ENCODE measurements at regions not wholly inside any gene's neighbourhood (a gene's known extent, or its start where the extent isn't known, plus 50 kb on each side); places are given as distances from the start of the nearest gene placed in this dataset.

DNA sequence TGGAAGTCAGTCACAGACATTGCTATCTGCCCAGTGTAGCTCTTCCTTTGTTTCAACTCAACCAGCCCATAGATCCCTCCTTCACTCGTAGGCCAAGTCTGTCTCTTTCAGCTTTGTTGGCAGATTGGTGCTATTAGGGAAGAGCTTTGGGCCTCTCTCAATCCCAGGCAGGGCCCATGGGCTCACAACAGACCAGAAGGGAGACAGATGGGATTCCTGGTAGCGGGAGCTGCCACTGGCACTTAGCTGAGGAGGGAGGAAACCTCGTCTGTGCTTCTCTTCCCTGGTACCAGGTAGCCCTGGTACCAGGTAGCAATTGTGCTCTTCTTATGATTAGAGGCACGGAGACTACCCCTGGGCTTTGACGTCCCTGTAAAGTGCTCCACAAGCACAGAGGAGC, 592.0 kb downstream of the TYW1 start:
- peaks cover 13% of the 10 kb centered on the region for H3K9me3 Mint-ChIP-seq (ENCODE audit: unreplicated experiment)
- TF ChIP-seq, protein P1, sequence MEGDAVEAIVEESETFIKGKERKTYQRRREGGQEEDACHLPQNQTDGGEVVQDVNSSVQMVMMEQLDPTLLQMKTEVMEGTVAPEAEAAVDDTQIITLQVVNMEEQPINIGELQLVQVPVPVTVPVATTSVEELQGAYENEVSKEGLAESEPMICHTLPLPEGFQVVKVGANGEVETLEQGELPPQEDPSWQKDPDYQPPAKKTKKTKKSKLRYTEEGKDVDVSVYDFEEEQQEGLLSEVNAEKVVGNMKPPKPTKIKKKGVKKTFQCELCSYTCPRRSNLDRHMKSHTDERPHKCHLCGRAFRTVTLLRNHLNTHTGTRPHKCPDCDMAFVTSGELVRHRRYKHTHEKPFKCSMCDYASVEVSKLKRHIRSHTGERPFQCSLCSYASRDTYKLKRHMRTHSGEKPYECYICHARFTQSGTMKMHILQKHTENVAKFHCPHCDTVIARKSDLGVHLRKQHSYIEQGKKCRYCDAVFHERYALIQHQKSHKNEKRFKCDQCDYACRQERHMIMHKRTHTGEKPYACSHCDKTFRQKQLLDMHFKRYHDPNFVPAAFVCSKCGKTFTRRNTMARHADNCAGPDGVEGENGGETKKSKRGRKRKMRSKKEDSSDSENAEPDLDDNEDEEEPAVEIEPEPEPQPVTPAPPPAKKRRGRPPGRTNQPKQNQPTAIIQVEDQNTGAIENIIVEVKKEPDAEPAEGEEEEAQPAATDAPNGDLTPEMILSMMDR (IDR thresholded peaks at IDR 0.05; ENCODE audit: partially characterized antibody, unreplicated experiment) = no peak
- peaks cover 25% of the 10 kb centered on the region for H3K4me1 Mint-ChIP-seq (ENCODE audit: low read depth, unreplicated experiment)
- H3K27me3 Mint-ChIP-seq (ENCODE audit: unreplicated experiment) = peaks cover 7% of the 10 kb centered on the region
- H3K27ac Mint-ChIP-seq (ENCODE audit: unreplicated experiment) = peak overlapping the region; percentile 97
- H3K36me3 Mint-ChIP-seq (ENCODE audit: unreplicated experiment) = peaks cover 8% of the 10 kb centered on the region
- DNase-seq = peak; percentile 27
- H3K4me3 Mint-ChIP-seq (ENCODE audit: unreplicated experiment) = peak overlapping the region; percentile 40

DNA sequence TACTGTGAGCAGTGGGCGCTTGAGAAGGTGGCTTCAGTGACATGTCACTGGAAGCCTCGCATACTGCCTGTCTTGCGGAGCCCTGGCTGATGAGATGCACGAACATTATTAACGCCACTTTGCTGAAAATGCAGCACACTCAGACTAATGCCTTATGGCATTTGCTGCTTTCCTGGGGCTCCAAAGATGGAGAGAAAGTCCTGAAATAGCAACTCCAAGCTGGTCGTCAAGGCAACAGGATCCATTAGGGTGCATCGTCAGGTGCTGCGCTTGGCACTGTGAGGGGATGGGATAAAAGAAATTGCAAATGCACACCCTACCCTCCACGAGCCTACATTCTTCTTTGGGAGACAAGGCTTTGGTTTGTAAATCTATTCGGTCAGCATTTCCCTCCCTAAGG, 592.5 kb downstream of the TYW1 start:
- H3K27me3 Mint-ChIP-seq (ENCODE audit: unreplicated experiment) = peaks cover 10% of the 10 kb centered on the region
- peak overlapping the region; percentile 97 for H3K27ac Mint-ChIP-seq (ENCODE audit: unreplicated experiment)
- H3K4me3 Mint-ChIP-seq (ENCODE audit: unreplicated experiment) = peak overlapping the region; percentile 61
- DNase-seq = peak; percentile 23
- TF ChIP-seq, protein P1 (IDR thresholded peaks at IDR 0.05; ENCODE audit: partially characterized antibody, unreplicated experiment) = no peak
- peaks cover 8% of the 10 kb centered on the region for H3K36me3 Mint-ChIP-seq (ENCODE audit: unreplicated experiment)
- H3K9me3 Mint-ChIP-seq (ENCODE audit: unreplicated experiment) = peaks cover 13% of the 10 kb centered on the region
- peaks cover 25% of the 10 kb centered on the region for H3K4me1 Mint-ChIP-seq (ENCODE audit: low read depth, unreplicated experiment)

DNA sequence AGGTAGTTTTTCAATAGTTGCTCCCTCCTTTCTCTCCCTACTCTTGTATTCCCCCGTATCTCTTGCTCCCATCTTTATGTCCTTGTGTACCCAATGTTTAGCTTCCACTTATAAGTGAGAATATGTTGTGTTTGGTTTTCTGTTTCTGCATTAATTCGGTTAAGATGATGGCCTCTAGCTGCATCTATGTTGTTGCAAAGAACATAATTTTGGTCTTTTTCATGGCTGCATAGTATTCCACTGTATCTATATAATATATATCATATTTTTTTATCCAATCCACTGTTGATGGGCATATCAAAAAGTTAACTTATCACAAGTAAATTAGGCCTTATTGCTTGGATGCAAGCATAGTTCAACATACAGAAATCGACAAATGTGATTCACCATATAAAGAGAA, 594.0 kb downstream of the TYW1 start:
- peaks cover 11% of the 10 kb centered on the region for H3K9me3 Mint-ChIP-seq (ENCODE audit: unreplicated experiment)
- H3K36me3 Mint-ChIP-seq (ENCODE audit: unreplicated experiment) = peaks cover 8% of the 10 kb centered on the region
- H3K27ac Mint-ChIP-seq (ENCODE audit: unreplicated experiment) = no peak overlapping the region
- peaks cover 30% of the 10 kb centered on the region for H3K4me1 Mint-ChIP-seq (ENCODE audit: low read depth, unreplicated experiment)
- H3K4me3 Mint-ChIP-seq (ENCODE audit: unreplicated experiment) = no peak overlapping the region
- no peak for DNase-seq
- TF ChIP-seq, protein P1 (IDR thresholded peaks at IDR 0.05; ENCODE audit: partially characterized antibody, unreplicated experiment) = no peak
- peaks cover 10% of the 10 kb centered on the region for H3K27me3 Mint-ChIP-seq (ENCODE audit: unreplicated experiment)

DNA sequence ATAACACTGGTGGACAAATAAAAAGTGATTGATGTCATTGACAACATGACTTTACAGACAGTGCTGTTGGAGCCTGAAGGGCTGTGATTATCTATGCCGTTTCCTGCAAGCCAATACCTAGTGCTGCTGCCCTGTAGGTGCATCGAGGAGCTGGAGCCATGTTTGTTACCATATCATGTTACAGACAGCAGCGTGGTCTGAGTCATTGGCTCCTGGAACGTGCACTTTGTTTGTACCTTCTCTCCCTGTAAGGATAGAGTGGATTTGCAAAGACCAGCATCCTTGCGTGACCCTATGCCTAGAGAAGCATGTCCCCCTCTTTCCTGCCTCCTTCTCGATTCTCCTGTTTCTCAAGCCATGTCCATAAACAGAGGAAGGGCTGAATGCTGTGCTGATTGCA, 597.2 kb downstream of the TYW1 start:
- Mint-ChIP-seq H3K27ac (ENCODE audit: unreplicated experiment) (no peak overlapping the region), H3K27me3 (ENCODE audit: unreplicated experiment) (peaks cover 5% of the 10 kb centered on the region), H3K4me1 (ENCODE audit: low read depth, unreplicated experiment) (peaks cover 23% of the 10 kb centered on the region), H3K4me3 (ENCODE audit: unreplicated experiment) (no peak overlapping the region), H3K9me3 (ENCODE audit: unreplicated experiment) (peaks cover 6% of the 10 kb centered on the region), H3K36me3 (ENCODE audit: unreplicated experiment) (peaks cover 5% of the 10 kb centered on the region)
- no peak for DNase-seq
- TF ChIP-seq, protein P1 (IDR thresholded peaks at IDR 0.05; ENCODE audit: partially characterized antibody, unreplicated experiment) = no peak

DNA sequence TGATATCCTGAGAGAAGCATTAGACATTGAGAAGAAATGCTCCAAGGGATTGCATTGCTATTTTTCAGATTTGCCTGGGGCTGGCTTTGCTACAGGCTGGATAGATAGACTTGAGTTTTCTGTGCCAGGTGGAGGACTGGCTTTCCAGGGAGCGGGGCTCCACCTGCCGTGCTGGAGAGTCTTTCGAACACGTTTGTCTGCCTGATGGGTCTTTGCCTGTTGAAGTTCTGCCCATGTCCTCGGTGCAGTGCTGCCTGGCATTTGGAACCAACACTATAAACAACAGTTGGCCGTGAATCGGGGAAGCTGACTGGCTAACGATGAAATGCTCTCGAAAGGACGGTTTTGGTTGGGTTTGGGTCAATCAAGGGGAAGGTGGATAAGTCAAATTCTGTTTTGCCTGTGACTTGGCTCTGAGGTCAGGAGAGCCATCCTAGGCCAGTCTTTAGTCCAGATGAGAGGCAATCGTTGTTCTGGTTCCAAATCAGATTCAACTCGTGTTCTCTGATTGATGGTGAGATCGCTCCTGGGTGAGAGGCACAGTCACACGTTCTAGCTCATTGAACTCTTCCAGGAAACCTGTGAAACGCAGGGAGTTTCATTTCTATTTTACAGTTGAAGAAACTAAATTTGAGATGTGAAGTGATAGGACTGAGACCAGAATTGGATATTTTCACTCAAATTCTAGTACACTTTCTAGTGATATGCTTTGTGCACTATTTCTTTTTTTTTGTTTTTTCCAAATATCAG, 599.0 kb downstream of the TYW1 start:
- no peaks in the 10 kb centered on the region for H3K36me3 Mint-ChIP-seq (ENCODE audit: unreplicated experiment)
- H3K27me3 Mint-ChIP-seq (ENCODE audit: unreplicated experiment) = peaks cover 4% of the 10 kb centered on the region
- H3K4me1 Mint-ChIP-seq (ENCODE audit: low read depth, unreplicated experiment) = peaks cover 20% of the 10 kb centered on the region
- H3K27ac Mint-ChIP-seq (ENCODE audit: unreplicated experiment) = no peak overlapping the region
- H3K9me3 Mint-ChIP-seq (ENCODE audit: unreplicated experiment) = peaks cover 1% of the 10 kb centered on the region
- no peak for DNase-seq
- TF ChIP-seq, protein P1 (IDR thresholded peaks at IDR 0.05; ENCODE audit: partially characterized antibody, unreplicated experiment) = no peak
- no peak overlapping the region for H3K4me3 Mint-ChIP-seq (ENCODE audit: unreplicated experiment)
